ENCODE measurements at regions not wholly inside any gene's neighbourhood (a gene's known extent, or its start where the extent isn't known, plus 50 kb on each side); places are given as distances from the start of the nearest gene placed in this dataset.
"Not testable (repeated sequence)": the region's sequence is repeated elsewhere in the genome, so short reads cannot be mapped to it uniquely, and the experiment has no call there.

- no peaks in the 10 kb centered on the region for H3K27me3 Mint-ChIP-seq (ENCODE audit: unreplicated experiment)
- no peak overlapping the region for H3K27ac Mint-ChIP-seq (ENCODE audit: unreplicated experiment)
- no peak for DNase-seq (ENCODE audit: low spot score)
- no peaks in the 10 kb centered on the region for H3K9me3 Mint-ChIP-seq (ENCODE audit: unreplicated experiment)
- no peaks in the 10 kb centered on the region for H3K4me1 Mint-ChIP-seq (ENCODE audit: unreplicated experiment)
- no peak for TF ChIP-seq CTCF (IDR thresholded peaks at IDR 0.05; ENCODE audit: unreplicated experiment)
- H3K4me3 Mint-ChIP-seq (ENCODE audit: unreplicated experiment) = no peak overlapping the region
- H3K36me3 Mint-ChIP-seq (ENCODE audit: low read depth, unreplicated experiment) = no peaks in the 10 kb centered on the region
These were observed 102.1 kb upstream of the PMCH start for GRCh38 chr12:102299731-102300130.

- Mint-ChIP-seq H3K9me3 (ENCODE audit: unreplicated experiment) (no peaks in the 10 kb centered on the region), H3K27ac (ENCODE audit: unreplicated experiment) (no peak overlapping the region)
- no peak for TF ChIP-seq CTCF (IDR thresholded peaks at IDR 0.05; ENCODE audit: unreplicated experiment)
These were observed 100.4 kb upstream of the PMCH start for GRCh38 chr12:102298022-102298421.

GRCh38 chr12:102297412-102297811, 99.8 kb upstream of the PMCH start:
- Mint-ChIP-seq H3K9me3 (ENCODE audit: unreplicated experiment) (no peaks in the 10 kb centered on the region), H3K36me3 (ENCODE audit: low read depth, unreplicated experiment) (no peaks in the 10 kb centered on the region), H3K27ac (ENCODE audit: unreplicated experiment) (no peak overlapping the region), H3K4me1 (ENCODE audit: unreplicated experiment) (no peaks in the 10 kb centered on the region), H3K27me3 (ENCODE audit: unreplicated experiment) (no peaks in the 10 kb centered on the region), H3K4me3 (ENCODE audit: unreplicated experiment) (no peak overlapping the region)
- TF ChIP-seq CTCF (IDR thresholded peaks at IDR 0.05; ENCODE audit: unreplicated experiment) = no peak
- no peak for DNase-seq (ENCODE audit: low spot score)

More at GRCh38 chr12:102298022-102298421, 100.4 kb upstream of the PMCH start:
- H3K27me3 Mint-ChIP-seq (ENCODE audit: unreplicated experiment) = no peaks in the 10 kb centered on the region
- DNase-seq (ENCODE audit: low spot score) = no peak
- H3K4me3 Mint-ChIP-seq (ENCODE audit: unreplicated experiment) = no peak overlapping the region
- H3K36me3 Mint-ChIP-seq (ENCODE audit: low read depth, unreplicated experiment) = no peaks in the 10 kb centered on the region
- no peaks in the 10 kb centered on the region for H3K4me1 Mint-ChIP-seq (ENCODE audit: unreplicated experiment)

- H3K27ac Mint-ChIP-seq (ENCODE audit: unreplicated experiment) = no peak overlapping the region
- H3K36me3 Mint-ChIP-seq (ENCODE audit: low read depth, unreplicated experiment) = peaks cover 8% of the 10 kb centered on the region
- H3K4me1 Mint-ChIP-seq (ENCODE audit: unreplicated experiment) = no peaks in the 10 kb centered on the region
- H3K9me3 Mint-ChIP-seq (ENCODE audit: unreplicated experiment) = peaks cover 6% of the 10 kb centered on the region
- TF ChIP-seq CTCF (IDR thresholded peaks at IDR 0.05; ENCODE audit: unreplicated experiment) = no peak
- H3K27me3 Mint-ChIP-seq (ENCODE audit: unreplicated experiment) = peaks cover 5% of the 10 kb centered on the region
- no peak for DNase-seq (ENCODE audit: low spot score)
- H3K4me3 Mint-ChIP-seq (ENCODE audit: unreplicated experiment) = no peak overlapping the region
These were observed 96.9 kb upstream of the PMCH start for GRCh38 chr12:102294568-102294967.

GRCh38 chr12:102291498-102292440, 94.1 kb upstream of the PMCH start:
- not testable (repeated sequence) for H3K27ac Mint-ChIP-seq (ENCODE audit: unreplicated experiment); H3K27me3 Mint-ChIP-seq (ENCODE audit: unreplicated experiment); H3K4me1 Mint-ChIP-seq (ENCODE audit: unreplicated experiment); H3K9me3 Mint-ChIP-seq (ENCODE audit: unreplicated experiment); H3K4me3 Mint-ChIP-seq (ENCODE audit: unreplicated experiment); DNase-seq (ENCODE audit: low spot score); H3K36me3 Mint-ChIP-seq (ENCODE audit: low read depth, unreplicated experiment)

- not testable (repeated sequence) for H3K9me3 Mint-ChIP-seq (ENCODE audit: unreplicated experiment); H3K4me1 Mint-ChIP-seq (ENCODE audit: unreplicated experiment); H3K27ac Mint-ChIP-seq (ENCODE audit: unreplicated experiment); DNase-seq (ENCODE audit: low spot score); H3K4me3 Mint-ChIP-seq (ENCODE audit: unreplicated experiment); H3K36me3 Mint-ChIP-seq (ENCODE audit: low read depth, unreplicated experiment); H3K27me3 Mint-ChIP-seq (ENCODE audit: unreplicated experiment)
These were observed 92.1 kb upstream of the PMCH start for GRCh38 chr12:102289702-102290101.
